Hematopoietic multipotent progenitor cell (in vitro differentiated cells): ENCODE measurements at regions not wholly inside any gene's neighbourhood (a gene's known extent, or its start where the extent isn't known, plus 50 kb on each side); places are given as distances from the start of the nearest gene placed in this dataset.
A peak's percentile ranks its signal among the peaks of the same experiment; 100 is the strongest.

ENCODE experiments used
- DNase-seq, 3 donors: peaks; one replicate each; pipeline ENCODE4 v3.0.0-alpha.2; 2011 to 2015; ENCODE audit warnings: low read depth in 2 of 3, low spot score in 2 of 3

- no peak for DNase-seq
These were observed 69.0 kb upstream of the IL6 start for GRCh38 chr7:22658031-22658430.

GRCh38 chr7:22657479-22657878, 69.5 kb upstream of the IL6 start:
- DNase-seq = no peak

DNA sequence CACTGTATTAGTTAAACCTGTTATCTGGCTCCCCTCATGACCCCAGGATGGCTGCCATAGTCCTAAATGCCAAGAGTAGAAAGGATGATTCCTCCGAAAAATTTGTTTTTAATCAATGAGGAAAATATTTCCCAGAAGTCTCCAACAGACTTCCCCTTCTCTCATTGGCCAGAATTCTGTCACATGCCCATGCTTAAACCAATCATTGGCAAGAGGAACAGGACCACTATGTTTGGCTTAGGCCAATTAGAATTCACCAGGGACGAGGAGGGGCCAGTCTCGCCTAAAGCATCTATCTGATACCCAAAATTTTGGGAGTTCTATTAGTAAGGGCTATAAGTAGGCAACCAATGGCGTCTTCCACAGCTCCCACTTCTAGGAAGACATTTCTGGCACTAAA, 71.2 kb upstream of the IL6 start:
- no peak for DNase-seq

DNA sequence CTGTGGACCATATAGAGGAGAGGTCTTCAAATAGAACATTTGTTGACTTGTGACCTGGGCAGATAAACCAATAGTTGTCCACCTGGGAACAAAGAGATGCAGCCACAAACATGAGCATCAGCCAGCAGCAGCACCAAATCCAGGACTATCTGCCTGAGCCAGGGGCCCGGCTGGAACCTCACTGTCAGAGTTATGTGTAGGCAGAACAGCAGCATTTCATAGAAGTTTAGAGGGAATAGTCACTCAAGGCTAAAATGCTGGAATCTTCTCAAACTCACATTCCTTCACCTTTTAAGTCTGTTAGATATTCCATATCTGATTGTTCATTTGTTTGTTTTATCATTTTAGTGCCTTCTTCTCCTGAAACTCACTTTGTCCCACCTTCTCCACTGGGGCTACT, 72.2 kb upstream of the IL6 start:
- no peak for DNase-seq

DNA sequence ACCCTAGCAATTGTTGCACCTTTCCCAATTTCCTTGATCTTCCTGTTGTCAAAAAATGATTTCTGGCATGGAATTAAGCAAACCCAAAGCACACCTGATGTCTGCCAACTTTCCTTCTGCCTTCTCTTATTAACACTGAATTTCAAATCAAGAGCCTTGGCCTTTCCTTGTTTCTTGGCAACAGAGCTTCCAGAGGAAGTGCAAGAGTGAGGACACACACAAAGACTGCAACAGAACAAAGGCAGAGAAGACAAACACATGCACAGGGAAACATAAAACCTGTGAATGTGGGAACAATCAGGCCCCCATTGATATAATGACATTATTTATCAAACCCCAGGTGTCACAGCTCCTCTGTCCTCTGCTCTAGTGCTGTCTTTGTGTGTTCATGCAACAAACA, 73.0 kb upstream of the IL6 start:
- no peak for DNase-seq

GRCh38 chr7:22651534-22652243, 75.3 kb upstream of the IL6 start:
- DNase-seq = no peak

- no peak for DNase-seq
These were observed 76.0 kb upstream of the IL6 start for GRCh38 chr7:22651036-22651435.

DNA sequence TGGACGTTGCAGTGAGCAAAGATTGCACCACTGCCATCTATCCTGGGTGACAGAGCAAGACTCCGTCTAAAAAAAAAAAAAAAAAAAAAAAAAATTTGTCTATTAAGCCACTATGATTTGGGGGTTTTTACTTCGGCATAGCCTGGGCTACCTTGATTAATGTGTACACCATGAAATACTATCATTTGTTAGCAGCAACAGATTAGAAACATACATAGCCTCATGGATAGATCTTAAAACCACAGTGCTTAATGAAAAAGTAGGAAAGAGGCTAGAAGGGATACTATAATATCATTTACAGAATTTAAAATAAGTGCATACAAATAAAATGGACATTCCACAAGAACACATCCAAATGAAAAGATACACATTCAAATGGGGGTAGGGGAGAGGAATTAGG, 77.3 kb upstream of the IL6 start:
- DNase-seq = no peak

GRCh38 chr7:22647451-22648257, 79.3 kb upstream of the IL6 start:
- DNase-seq = no peak

DNA sequence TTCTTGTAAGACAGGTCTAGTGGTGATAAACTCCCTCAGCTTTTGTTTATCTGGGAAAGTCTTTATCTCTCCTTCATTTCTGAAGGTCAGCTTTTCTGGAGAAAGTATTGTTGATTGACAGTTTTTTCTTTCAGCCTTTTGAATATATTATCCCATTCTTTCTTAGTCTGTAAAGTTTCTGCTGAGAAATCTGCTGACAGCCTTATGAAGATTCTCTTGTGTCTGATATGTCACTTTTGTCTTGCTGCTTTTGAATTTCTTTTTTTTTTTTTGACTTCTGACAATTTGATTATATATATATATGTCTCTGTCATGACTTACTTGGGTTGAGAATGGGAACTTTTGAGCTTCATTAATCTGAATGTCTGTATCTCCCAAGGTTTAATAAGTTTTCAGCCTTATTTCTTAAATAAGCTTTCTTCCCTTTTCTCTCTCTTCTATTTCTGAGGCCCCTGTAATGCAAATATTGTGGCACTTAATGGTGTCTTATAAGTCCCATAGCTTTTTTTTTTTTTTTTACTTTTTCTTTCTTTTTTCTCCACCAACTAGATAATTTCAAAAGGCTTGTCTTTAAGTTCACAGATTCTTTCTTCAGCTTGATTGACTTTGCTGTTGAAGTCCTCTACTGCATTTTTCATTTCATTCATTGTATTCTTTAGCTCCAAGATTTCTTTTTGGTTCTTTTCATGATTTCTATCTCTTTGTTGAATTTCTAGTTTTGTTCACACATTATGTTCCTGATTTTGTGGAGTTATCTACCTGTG, 81.4 kb upstream of the IL6 start:
- peak in 1 of 3 donors; percentile 4 for DNase-seq

- DNase-seq = no peak
These were observed 84.5 kb upstream of the IL6 start for GRCh38 chr7:22642454-22642853.

- no peak for DNase-seq
These were observed 86.7 kb upstream of the IL6 start for GRCh38 chr7:22640269-22640668.

DNA sequence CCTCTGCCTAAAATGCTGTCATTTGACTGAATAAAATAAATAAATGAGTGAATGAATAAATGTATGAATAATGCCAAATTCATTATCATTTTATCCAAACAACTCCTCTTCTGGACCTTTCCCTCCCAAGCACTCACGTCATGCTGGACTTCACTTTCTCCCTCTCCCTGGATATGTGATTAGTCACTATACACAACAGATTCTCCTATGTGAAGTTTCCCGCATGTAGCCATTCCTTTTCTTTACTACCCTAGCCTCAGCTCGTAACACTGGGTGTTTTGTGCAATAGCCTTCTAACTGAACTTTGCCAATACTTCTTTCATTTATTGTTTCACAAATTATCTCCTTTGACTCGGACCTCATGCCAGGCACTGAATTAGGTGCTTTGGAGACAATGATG, 87.6 kb upstream of the IL6 start:
- no peak for DNase-seq

GRCh38 chr7:22635349-22635748, 91.7 kb upstream of the IL6 start:
- DNase-seq = no peak

GRCh38 chr7:22633954-22634474, 93.0 kb upstream of the IL6 start:
- DNase-seq = no peak

DNA sequence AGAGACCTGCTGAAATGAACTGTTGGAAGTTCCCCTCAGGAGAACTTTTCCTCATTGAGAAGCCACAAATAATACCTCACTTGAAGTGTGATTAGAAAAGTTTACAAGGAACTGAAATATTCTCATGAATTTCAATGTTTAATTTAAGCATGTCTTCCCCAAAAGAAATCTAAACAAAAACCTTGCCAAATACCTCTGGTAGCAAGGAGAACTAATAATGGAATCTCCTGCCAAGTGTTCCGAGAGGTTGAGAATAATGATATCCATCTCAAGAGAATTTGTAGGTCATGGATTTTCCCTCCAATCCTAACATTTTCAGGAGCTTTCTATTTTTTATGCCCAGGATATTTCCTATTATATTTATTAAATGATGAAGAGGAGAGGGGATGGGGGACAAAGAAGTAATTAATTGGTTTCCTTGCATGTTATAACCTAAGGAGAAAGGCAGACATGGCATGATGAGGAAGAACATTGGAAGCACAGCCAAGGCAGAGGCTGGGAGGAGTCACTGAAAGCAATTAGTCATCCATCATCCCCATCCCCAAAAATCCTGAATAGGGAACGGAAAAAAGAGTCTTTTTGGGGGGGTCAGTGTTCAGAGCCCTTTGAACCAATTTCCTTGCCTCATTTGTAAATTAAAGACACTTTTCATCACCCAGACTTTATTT, 93.6 kb upstream of the IL6 start:
- no peak for DNase-seq

DNA sequence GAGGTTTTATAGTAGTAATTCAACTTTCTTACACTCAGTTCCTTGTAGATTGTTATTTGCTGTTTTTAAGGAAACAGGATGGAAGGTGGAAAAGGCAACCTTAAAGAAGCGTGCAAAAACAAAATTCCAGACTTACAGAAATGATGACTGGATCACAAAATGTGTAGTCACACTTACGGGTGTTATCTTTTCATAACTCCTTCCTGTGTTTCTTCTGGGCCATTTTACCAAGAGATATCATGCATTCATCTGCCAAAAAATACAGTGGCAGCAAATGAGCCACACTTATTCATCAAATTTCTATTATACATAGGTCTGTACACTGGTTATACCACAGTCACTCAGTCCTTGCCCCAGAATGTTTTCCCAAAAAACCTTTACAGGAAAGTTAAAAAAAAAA, 94.3 kb upstream of the IL6 start:
- no peak for DNase-seq

DNA sequence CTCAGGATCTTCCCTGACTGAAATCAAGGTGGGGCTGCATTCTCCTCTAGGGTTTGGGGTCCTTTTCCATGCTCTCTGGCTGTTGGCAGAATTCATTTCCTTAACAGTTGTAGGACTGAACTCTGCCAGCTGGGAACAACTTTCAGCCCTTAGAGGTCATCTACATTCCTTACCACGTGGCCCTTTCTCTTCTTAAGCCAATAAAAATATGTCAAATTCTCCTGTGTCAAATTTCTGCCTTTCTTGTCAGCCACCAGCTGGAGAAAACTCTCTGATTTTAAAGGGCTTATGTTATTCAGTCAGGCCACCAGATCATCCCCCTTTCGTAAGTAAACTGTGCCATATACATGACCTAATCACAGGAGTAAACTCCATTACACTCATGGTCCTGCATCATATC, 95.3 kb upstream of the IL6 start:
- DNase-seq = no peak

DNA sequence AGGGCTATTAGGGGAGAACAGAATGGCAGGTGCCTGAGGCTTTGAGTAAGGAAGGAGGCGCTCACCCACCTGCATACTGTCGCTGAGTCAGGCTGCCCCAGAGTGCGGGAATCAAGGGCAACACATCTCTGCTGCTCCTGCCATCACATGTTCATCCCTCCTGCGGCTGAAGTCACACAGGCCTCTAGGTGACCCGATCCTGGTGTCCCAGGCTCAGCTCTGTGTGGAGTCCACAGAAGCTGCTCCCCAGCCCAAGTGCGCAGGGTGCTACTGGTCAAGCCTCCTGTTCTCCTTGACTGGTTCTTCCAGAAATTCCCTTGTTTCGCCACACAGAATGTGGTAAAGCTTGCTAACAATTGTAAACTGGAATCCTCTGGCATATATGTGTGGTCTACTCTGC, 96.9 kb upstream of the IL6 start:
- no peak for DNase-seq

DNA sequence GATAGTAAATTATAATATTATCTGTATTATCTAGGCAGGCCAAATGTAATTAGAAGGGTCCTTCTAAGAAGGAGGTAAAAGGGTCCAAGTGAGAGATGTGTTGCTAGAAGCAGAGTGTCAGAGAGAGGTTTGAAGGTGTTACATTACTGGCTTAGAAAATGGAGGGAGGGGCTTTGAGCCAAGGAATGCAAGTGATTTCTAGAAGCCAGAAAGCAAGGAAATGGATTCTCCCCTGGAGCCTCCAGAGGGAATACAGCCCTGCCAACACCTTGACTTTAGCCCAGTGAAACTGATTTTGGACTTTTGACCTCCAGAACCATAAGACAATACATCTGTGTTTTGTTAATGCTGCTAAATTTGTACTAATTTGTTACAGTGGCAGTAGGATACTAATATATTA, 97.9 kb upstream of the IL6 start:
- DNase-seq = no peak

DNA sequence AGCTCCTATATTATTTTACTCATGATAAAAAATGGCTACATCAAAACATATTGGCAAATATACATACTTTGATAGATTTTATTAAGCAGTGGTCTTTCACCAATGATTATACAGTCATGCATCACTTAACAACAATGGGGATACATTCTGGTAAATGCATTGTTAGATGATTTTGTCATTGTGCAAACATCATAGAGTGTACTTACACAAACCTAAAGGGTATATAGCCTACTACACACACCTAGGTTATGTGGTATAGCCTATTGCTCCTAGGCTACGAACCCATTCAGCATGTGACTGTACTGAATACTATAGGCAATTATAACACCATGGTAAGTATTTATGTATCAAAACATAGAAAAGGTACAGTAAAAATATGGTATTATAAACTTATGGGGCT, 98.9 kb upstream of the IL6 start:
- DNase-seq = no peak
